Calu3 (cell line): ENCODE measurements at regions not wholly inside any gene's neighbourhood (a gene's known extent, or its start where the extent isn't known, plus 50 kb on each side); places are given as distances from the start of the nearest gene placed in this dataset.

Source experiments
- BruUV-seq: library from RNA; stranded (reverse); fragments of 400-500 nt; replicated peaks from 2 replicates; lab custom pipeline; 2021; lab: Mats Ljungman, UMichigan
- CTCF ChIA-PET: fragments of 300-600 bp; sonication (Branson Sonifier 250); formaldehyde crosslinking; loops from one replicate; lab custom pipeline; 2022; ENCODE audit warnings: antibody characterized with exemption; lab: Charles Lee
- DNase-seq: peaks from one replicate; pipeline ENCODE4 v3.0.0; 2022
- H3K27ac Mint-ChIP-seq: one replicate; pipeline ENCODE4 v1.8.0; 2022; ENCODE audit warnings: mixed read lengths; ENCODE audit not compliant: unreplicated experiment
- H3K27me3 Mint-ChIP-seq: one replicate; pipeline ENCODE4 v1.8.0; 2022; ENCODE audit warnings: mixed read lengths; ENCODE audit not compliant: unreplicated experiment
- H3K36me3 Mint-ChIP-seq: one replicate; pipeline ENCODE4 v1.8.0; 2022; ENCODE audit warnings: mild to moderate bottlenecking, moderate library complexity, mixed read lengths; ENCODE audit not compliant: insufficient read depth, unreplicated experiment
- H3K4me1 Mint-ChIP-seq: one replicate; pipeline ENCODE4 v1.8.0; 2022; ENCODE audit warnings: mild to moderate bottlenecking, low read depth, mixed read lengths; ENCODE audit not compliant: unreplicated experiment
- H3K4me3 Mint-ChIP-seq: one replicate; pipeline ENCODE4 v1.8.0; 2022; ENCODE audit warnings: mild to moderate bottlenecking, low read depth, moderate library complexity, mixed read lengths; ENCODE audit not compliant: unreplicated experiment
- H3K9me3 Mint-ChIP-seq: one replicate; pipeline ENCODE4 v1.8.0; 2022; ENCODE audit warnings: low read depth, mixed read lengths; ENCODE audit not compliant: unreplicated experiment
- CTCF ChIP-seq: fragments of 200-600 bp; IDR thresholded peaks from one replicate; pipeline ENCODE4 v1.8.0; 2022; ENCODE audit warnings: antibody characterized with exemption; ENCODE audit not compliant: unreplicated experiment
- intact Hi-C: fragments of 100-400 bp; cut with micrococcal nuclease; formaldehyde crosslinking; loops from one replicate; pipeline ENCODE4 v1.10.0; 2022; ENCODE audit not compliant: unreplicated experiment

- no peaks in the 10 kb centered on the region for H3K36me3 Mint-ChIP-seq
- TF ChIP-seq CTCF = no peak
- CTCF ChIA-PET = interaction anchor here (0.6 kb wide), 1 partner anchor 41 kb away, joined by 3 read pairs; no protein-coding TSS in a partner anchor
- H3K27me3 Mint-ChIP-seq = no peaks in the 10 kb centered on the region
- intact Hi-C loops = no loop called here
- DNase-seq = no peak
- H3K27ac Mint-ChIP-seq = no peak overlapping the region
- no peaks in the 10 kb centered on the region for H3K4me1 Mint-ChIP-seq
- H3K4me3 Mint-ChIP-seq = no peak overlapping the region
- no TSS peak for BruUV-seq
- peaks cover 17% of the 10 kb centered on the region for H3K9me3 Mint-ChIP-seq
Measured at GRCh38 chr5:158553962-158554336, 545.8 kb downstream of the EBF1 start.

- intact Hi-C loops = no loop called here
- Mint-ChIP-seq H3K4me3 (no peak overlapping the region), H3K36me3 (no peaks in the 10 kb centered on the region), H3K27me3 (no peaks in the 10 kb centered on the region), H3K27ac (no peak overlapping the region), H3K4me1 (no peaks in the 10 kb centered on the region), H3K9me3 (peaks cover 17% of the 10 kb centered on the region)
- no peak for DNase-seq
- CTCF ChIA-PET = interaction anchor here (0.6 kb wide), 1 partner anchor 41 kb away, joined by 3 read pairs; no protein-coding TSS in a partner anchor
- no peak for TF ChIP-seq CTCF
- BruUV-seq = no TSS peak
Measured at GRCh38 chr5:158553195-158553961, 546.3 kb downstream of the EBF1 start.

GRCh38 chr5:158552241-158552640 lies 547.5 kb downstream of the EBF1 start:
- Mint-ChIP-seq H3K27ac (no peak overlapping the region), H3K4me1 (no peaks in the 10 kb centered on the region), H3K4me3 (no peak overlapping the region), H3K9me3 (peaks cover 21% of the 10 kb centered on the region), H3K27me3 (no peaks in the 10 kb centered on the region), H3K36me3 (no peaks in the 10 kb centered on the region)
- no peak for TF ChIP-seq CTCF
- DNase-seq = no peak
- CTCF ChIA-PET = no interaction called here
- no TSS peak for BruUV-seq
- intact Hi-C loops = no loop called here

GRCh38 chr5:158549311-158549710 lies 550.4 kb downstream of the EBF1 start:
- TF ChIP-seq CTCF = no peak
- intact Hi-C loops = no loop called here
- H3K36me3 Mint-ChIP-seq = no peaks in the 10 kb centered on the region
- CTCF ChIA-PET = no interaction called here
- BruUV-seq = no TSS peak
- no peak overlapping the region for H3K4me3 Mint-ChIP-seq
- H3K9me3 Mint-ChIP-seq = peaks cover 11% of the 10 kb centered on the region
- H3K27me3 Mint-ChIP-seq = no peaks in the 10 kb centered on the region
- H3K4me1 Mint-ChIP-seq = no peaks in the 10 kb centered on the region
- no peak overlapping the region for H3K27ac Mint-ChIP-seq
- no peak for DNase-seq
